ENCODE measurements at regions not wholly inside any gene's neighbourhood (a gene's known extent, or its start where the extent isn't known, plus 50 kb on each side); places are given as distances from the start of the nearest gene placed in this dataset.

DNA sequence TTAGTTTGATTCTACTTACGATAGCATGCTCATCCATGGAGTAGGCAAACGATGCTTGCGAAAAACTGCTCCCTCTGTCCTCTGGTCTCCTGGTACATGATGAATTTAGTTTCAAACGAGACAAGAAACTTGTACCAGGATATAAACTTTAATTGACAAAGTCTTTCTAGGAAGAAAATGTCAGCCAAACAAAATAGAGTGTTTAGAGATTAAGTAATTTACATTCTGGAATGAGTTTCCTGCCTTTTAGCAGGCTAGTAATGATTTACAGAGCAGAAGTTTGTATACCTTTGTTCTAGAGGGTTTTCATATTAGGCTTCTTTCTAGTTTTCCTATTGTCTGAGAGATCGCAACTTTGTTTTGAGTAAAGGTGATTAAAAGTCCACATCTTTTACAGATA is 206.9 kb downstream of the RPL10L start:
- TF ChIP-seq, protein P1, sequence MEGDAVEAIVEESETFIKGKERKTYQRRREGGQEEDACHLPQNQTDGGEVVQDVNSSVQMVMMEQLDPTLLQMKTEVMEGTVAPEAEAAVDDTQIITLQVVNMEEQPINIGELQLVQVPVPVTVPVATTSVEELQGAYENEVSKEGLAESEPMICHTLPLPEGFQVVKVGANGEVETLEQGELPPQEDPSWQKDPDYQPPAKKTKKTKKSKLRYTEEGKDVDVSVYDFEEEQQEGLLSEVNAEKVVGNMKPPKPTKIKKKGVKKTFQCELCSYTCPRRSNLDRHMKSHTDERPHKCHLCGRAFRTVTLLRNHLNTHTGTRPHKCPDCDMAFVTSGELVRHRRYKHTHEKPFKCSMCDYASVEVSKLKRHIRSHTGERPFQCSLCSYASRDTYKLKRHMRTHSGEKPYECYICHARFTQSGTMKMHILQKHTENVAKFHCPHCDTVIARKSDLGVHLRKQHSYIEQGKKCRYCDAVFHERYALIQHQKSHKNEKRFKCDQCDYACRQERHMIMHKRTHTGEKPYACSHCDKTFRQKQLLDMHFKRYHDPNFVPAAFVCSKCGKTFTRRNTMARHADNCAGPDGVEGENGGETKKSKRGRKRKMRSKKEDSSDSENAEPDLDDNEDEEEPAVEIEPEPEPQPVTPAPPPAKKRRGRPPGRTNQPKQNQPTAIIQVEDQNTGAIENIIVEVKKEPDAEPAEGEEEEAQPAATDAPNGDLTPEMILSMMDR (IDR thresholded peaks at IDR 0.05): no peak
- TF ChIP-seq POLR2A (IDR thresholded peaks at IDR 0.05): no peak
